Neural crest cell (in vitro differentiated cells): ENCODE measurements at regions not wholly inside any gene's neighbourhood (a gene's known extent, or its start where the extent isn't known, plus 50 kb on each side); places are given as distances from the start of the nearest gene placed in this dataset.
A peak's percentile ranks its signal among the peaks of the same experiment; 100 is the strongest.

Experiments
- DNase-seq: peaks from one replicate; pipeline ENCODE4 v3.0.0; 2021; ENCODE audit warnings: low read depth, mixed read lengths, low spot score
- H3K27ac Mint-ChIP-seq: one replicate; pipeline ENCODE4 v1.8.0; 2021; ENCODE audit warnings: mild to moderate bottlenecking, mixed read lengths; ENCODE audit not compliant: unreplicated experiment
- H3K27me3 Mint-ChIP-seq: 2 replicates; pipeline ENCODE4 v1.8.0; 2021; ENCODE audit warnings: low read depth, mild to moderate bottlenecking, mixed read lengths
- H3K36me3 Mint-ChIP-seq: 2 replicates; pipeline ENCODE4 v1.8.0; 2021; ENCODE audit warnings: low read depth, mild to moderate bottlenecking, mixed read lengths
- H3K4me1 Mint-ChIP-seq: 2 replicates; pipeline ENCODE4 v1.8.0; 2021; ENCODE audit warnings: mixed read lengths
- H3K4me3 Mint-ChIP-seq: one replicate; pipeline ENCODE4 v1.8.0; 2021; ENCODE audit warnings: mild to moderate bottlenecking, mixed read lengths
- H3K9me3 Mint-ChIP-seq: 2 replicates; pipeline ENCODE4 v1.8.0; 2021; ENCODE audit warnings: mixed read lengths
- CTCF ChIP-seq: fragments of 200-600 bp; sonication (generic); conservative IDR thresholded peaks from 2 replicates; pipeline ENCODE4 v1.5.0; 2021; ENCODE audit warnings: antibody characterized with exemption, mild to moderate bottlenecking

- H3K36me3 Mint-ChIP-seq: no peaks in the 10 kb centered on the region
- no peak overlapping the region for H3K27ac Mint-ChIP-seq
- H3K27me3 Mint-ChIP-seq: peaks cover 8% of the 10 kb centered on the region
- DNase-seq: no peak
- H3K4me1 Mint-ChIP-seq: no peaks in the 10 kb centered on the region
- no peak overlapping the region for H3K4me3 Mint-ChIP-seq
- no peak for TF ChIP-seq CTCF
- no peaks in the 10 kb centered on the region for H3K9me3 Mint-ChIP-seq
Measured at GRCh38 chr22:34294476-34294875, 374.2 kb upstream of the LARGE1 start.

- H3K27ac Mint-ChIP-seq: no peak overlapping the region
- no peaks in the 10 kb centered on the region for H3K9me3 Mint-ChIP-seq
- TF ChIP-seq CTCF: no peak
- H3K4me3 Mint-ChIP-seq: no peak overlapping the region
- peaks cover 8% of the 10 kb centered on the region for H3K27me3 Mint-ChIP-seq
- DNase-seq: no peak
- H3K36me3 Mint-ChIP-seq: no peaks in the 10 kb centered on the region
- H3K4me1 Mint-ChIP-seq: no peaks in the 10 kb centered on the region
Measured at GRCh38 chr22:34294986-34295385, 374.7 kb upstream of the LARGE1 start.

GRCh38 chr22:34296461-34296860, 376.2 kb upstream of the LARGE1 start:
- TF ChIP-seq CTCF: no peak
- Mint-ChIP-seq H3K4me1 (no peaks in the 10 kb centered on the region), H3K9me3 (no peaks in the 10 kb centered on the region), H3K27me3 (peaks cover 8% of the 10 kb centered on the region), H3K27ac (peak overlapping the region; percentile 30), H3K36me3 (no peaks in the 10 kb centered on the region), H3K4me3 (no peak overlapping the region)
- no peak for DNase-seq

GRCh38 chr22:34297536-34298120, 377.4 kb upstream of the LARGE1 start:
- Mint-ChIP-seq H3K36me3 (no peaks in the 10 kb centered on the region), H3K4me3 (no peak overlapping the region), H3K27me3 (peaks cover 8% of the 10 kb centered on the region), H3K9me3 (no peaks in the 10 kb centered on the region), H3K27ac (no peak overlapping the region), H3K4me1 (no peaks in the 10 kb centered on the region)
- DNase-seq: no peak
- TF ChIP-seq CTCF: no peak

GRCh38 chr22:34299496-34299895, 379.2 kb upstream of the LARGE1 start:
- no peak for TF ChIP-seq CTCF
- H3K27ac Mint-ChIP-seq: no peak overlapping the region
- H3K27me3 Mint-ChIP-seq: peaks cover 4% of the 10 kb centered on the region
- no peak overlapping the region for H3K4me3 Mint-ChIP-seq
- no peaks in the 10 kb centered on the region for H3K4me1 Mint-ChIP-seq
- H3K36me3 Mint-ChIP-seq: no peaks in the 10 kb centered on the region
- DNase-seq: no peak
- H3K9me3 Mint-ChIP-seq: no peaks in the 10 kb centered on the region
